ENCODE measurements at regions not wholly inside any gene's neighbourhood (a gene's known extent, or its start where the extent isn't known, plus 50 kb on each side); places are given as distances from the start of the nearest gene placed in this dataset.

GRCh38 chr4:173766171-173766600 is 236.2 kb upstream of the HAND2 start:
- H2AFZ ChIP-seq (ENCODE audit: low read length): no peak overlapping the region
- H3K4me3 ChIP-seq (ENCODE audit: low read length, poor library complexity, severe bottlenecking): no peak overlapping the region
- H3K4me1 ChIP-seq (ENCODE audit: insufficient read depth, low read length, poor library complexity, severe bottlenecking): no peaks in the 10 kb centered on the region
- H3K9ac ChIP-seq (ENCODE audit: low read depth, low read length, poor library complexity, severe bottlenecking): no peak overlapping the region
- no peaks in the 10 kb centered on the region for H4K20me1 ChIP-seq (ENCODE audit: insufficient read depth, low read length, poor library complexity, severe bottlenecking)
- H3K9me2 ChIP-seq (replicated peaks; ENCODE audit: low read depth, low read length): no peaks in the 10 kb centered on the region
- H3K36me3 ChIP-seq (ENCODE audit: insufficient read depth, low read length): no peaks in the 10 kb centered on the region
- no peak for TF ChIP-seq EZH2phosphoT487 (IDR thresholded peaks at IDR 0.05; ENCODE audit: borderline replicate concordance)
- no peak for TF ChIP-seq CTCF (conservative IDR thresholded peaks at IDR 0.05; ENCODE audit: low read length)
- no peaks in the 10 kb centered on the region for H3K79me2 ChIP-seq (ENCODE audit: insufficient read depth, low read length)
- no peaks in the 10 kb centered on the region for H3F3A ChIP-seq (ENCODE audit: low read depth)
- no peak overlapping the region for H3K4me2 ChIP-seq (ENCODE audit: low read depth, low read length, poor library complexity, severe bottlenecking)
- H3K27me3 ChIP-seq (ENCODE audit: insufficient read depth, low read length, poor library complexity, severe bottlenecking): no peaks in the 10 kb centered on the region
- no peaks in the 10 kb centered on the region for H3K9me3 ChIP-seq (ENCODE audit: insufficient read depth, low read depth, low read length)

GRCh38 chr4:173765751-173766150 is 235.7 kb upstream of the HAND2 start:
- Histone ChIP-seq H3K9me2 (replicated peaks; ENCODE audit: low read depth, low read length) (no peaks in the 10 kb centered on the region), H3K79me2 (ENCODE audit: insufficient read depth, low read length) (no peaks in the 10 kb centered on the region), H3K9me3 (ENCODE audit: insufficient read depth, low read depth, low read length) (no peaks in the 10 kb centered on the region), H3K4me2 (ENCODE audit: low read depth, low read length, poor library complexity, severe bottlenecking) (no peak overlapping the region), H3K27me3 (ENCODE audit: insufficient read depth, low read length, poor library complexity, severe bottlenecking) (no peaks in the 10 kb centered on the region), H4K20me1 (ENCODE audit: insufficient read depth, low read length, poor library complexity, severe bottlenecking) (no peaks in the 10 kb centered on the region), H3K36me3 (ENCODE audit: insufficient read depth, low read length) (no peaks in the 10 kb centered on the region), H3K9ac (ENCODE audit: low read depth, low read length, poor library complexity, severe bottlenecking) (no peak overlapping the region), H3F3A (ENCODE audit: low read depth) (no peaks in the 10 kb centered on the region), H3K4me1 (ENCODE audit: insufficient read depth, low read length, poor library complexity, severe bottlenecking) (no peaks in the 10 kb centered on the region), H3K4me3 (ENCODE audit: low read length, poor library complexity, severe bottlenecking) (no peak overlapping the region), H2AFZ (ENCODE audit: low read length) (no peak overlapping the region)
- TF ChIP-seq CTCF (conservative IDR thresholded peaks at IDR 0.05; ENCODE audit: low read length): no peak

GRCh38 chr4:173763389-173763788 is 233.4 kb upstream of the HAND2 start:
- H3K27me3 ChIP-seq (ENCODE audit: insufficient read depth, low read length, poor library complexity, severe bottlenecking): no peaks in the 10 kb centered on the region
- H4K20me1 ChIP-seq (ENCODE audit: insufficient read depth, low read length, poor library complexity, severe bottlenecking): no peaks in the 10 kb centered on the region
- H3K36me3 ChIP-seq (ENCODE audit: insufficient read depth, low read length): no peaks in the 10 kb centered on the region
- H3K9me3 ChIP-seq (ENCODE audit: insufficient read depth, low read depth, low read length): no peaks in the 10 kb centered on the region
- H3K4me2 ChIP-seq (ENCODE audit: low read depth, low read length, poor library complexity, severe bottlenecking): no peak overlapping the region
- H3K4me3 ChIP-seq (ENCODE audit: low read length, poor library complexity, severe bottlenecking): no peak overlapping the region
- TF ChIP-seq EZH2phosphoT487 (IDR thresholded peaks at IDR 0.05; ENCODE audit: borderline replicate concordance): no peak
- no peak for TF ChIP-seq CTCF (conservative IDR thresholded peaks at IDR 0.05; ENCODE audit: low read length)
- H3F3A ChIP-seq (ENCODE audit: low read depth): no peaks in the 10 kb centered on the region
- H3K79me2 ChIP-seq (ENCODE audit: insufficient read depth, low read length): no peaks in the 10 kb centered on the region
- H3K9me2 ChIP-seq (replicated peaks; ENCODE audit: low read depth, low read length): no peaks in the 10 kb centered on the region
- no peak overlapping the region for H3K9ac ChIP-seq (ENCODE audit: low read depth, low read length, poor library complexity, severe bottlenecking)
- H2AFZ ChIP-seq (ENCODE audit: low read length): no peak overlapping the region
- no peaks in the 10 kb centered on the region for H3K4me1 ChIP-seq (ENCODE audit: insufficient read depth, low read length, poor library complexity, severe bottlenecking)

Measured in Loucy (cell line).